Choroid plexus epithelial cell (primary cell): ENCODE measurements at regions not wholly inside any gene's neighbourhood (a gene's known extent, or its start where the extent isn't known, plus 50 kb on each side); places are given as distances from the start of the nearest gene placed in this dataset.
"Not testable (repeated sequence)": the region's sequence is repeated elsewhere in the genome, so short reads cannot be mapped to it uniquely, and the experiment has no call there.

Experiments used
- DNase-seq: peaks from one replicate; pipeline ENCODE4 v3.0.0-alpha.2; 2010; ENCODE audit warnings: low read depth
- H3K4me3 ChIP-seq: 2 replicates; pipeline ENCODE4 v1.5.1; 2011; ENCODE audit warnings: low read depth, mild to moderate bottlenecking, control low read depth, low read length, moderate library complexity
- CTCF ChIP-seq: conservative IDR thresholded peaks from 2 replicates; pipeline ENCODE4 v1.5.1; 2011; ENCODE audit warnings: low read depth, mild to moderate bottlenecking, control low read depth, inconsistent platforms, low read length, moderate library complexity

DNA sequence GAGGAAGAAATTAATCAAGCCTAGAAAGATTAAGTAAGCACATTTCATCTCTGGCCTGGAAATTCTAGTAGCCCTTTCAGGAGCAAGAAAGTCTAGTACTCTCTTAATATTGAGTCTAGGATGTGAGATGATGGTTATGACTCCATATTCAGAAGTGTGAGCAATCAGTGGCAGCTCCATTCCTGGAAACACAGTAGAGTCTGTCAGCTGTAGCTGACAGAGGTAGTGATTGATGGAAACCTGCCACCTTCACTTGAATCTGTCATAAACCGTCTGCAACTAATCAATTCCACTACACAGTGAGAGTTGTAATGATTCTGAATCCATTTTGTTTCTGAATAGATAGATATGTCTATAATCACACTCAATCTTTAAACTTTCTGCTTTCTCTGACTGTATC lies 635.1 kb downstream of the IRS1 start:
- DNase-seq = no peak
- no peak for TF ChIP-seq CTCF
- no peak overlapping the region for H3K4me3 ChIP-seq

DNA sequence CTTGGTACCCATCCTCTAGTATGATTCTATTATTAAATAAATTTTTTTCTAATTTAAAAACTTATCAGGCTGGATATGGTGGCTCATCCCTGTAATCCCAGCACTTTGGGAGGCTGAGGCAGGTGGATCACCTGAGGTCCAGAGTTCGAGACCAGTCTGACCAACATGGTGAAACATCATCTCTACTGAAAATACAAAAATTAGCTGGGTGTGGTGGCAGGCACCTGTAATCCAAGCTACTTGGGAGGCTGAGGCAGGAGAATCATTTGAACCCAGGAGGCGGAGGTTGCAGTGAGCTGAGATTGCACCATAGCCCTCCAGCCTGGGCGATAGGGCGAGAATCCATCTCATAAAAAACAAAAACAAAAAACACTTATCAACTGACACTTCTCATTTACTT lies 639.0 kb downstream of the IRS1 start:
- not testable (repeated sequence) for H3K4me3 ChIP-seq, DNase-seq

DNA sequence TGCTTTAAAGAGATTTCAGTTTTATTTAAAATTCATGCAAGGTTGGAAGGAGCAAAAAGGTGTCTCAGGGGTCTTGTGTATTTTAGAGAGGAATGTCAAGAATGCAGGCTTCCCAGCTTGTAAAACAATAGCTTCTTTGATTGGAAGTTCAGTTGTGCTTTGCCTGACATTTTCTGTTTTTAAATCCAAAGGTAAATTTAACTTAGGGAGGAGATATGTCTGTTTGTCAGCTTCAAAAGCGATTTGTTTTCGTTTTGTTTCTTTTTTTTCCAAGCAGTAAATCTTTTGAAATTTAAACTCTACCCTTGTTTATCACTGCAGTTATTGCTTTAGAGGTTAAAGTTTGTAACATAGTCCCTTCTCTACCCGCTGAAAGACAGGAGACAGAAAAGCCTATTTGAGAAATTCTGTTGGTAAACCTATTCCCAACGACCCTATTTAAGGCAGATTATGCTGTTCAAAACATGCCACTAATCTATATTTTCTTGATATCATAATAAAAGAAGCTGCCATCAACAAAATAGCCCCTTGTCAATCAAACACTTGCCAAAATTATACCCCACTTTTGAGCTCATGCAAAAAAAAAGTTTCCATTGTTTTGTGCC lies 639.6 kb downstream of the IRS1 start:
- DNase-seq = no peak
- no peak overlapping the region for H3K4me3 ChIP-seq
- TF ChIP-seq CTCF = no peak

GRCh38 chr2:226158940-226159339 lies 640.7 kb downstream of the IRS1 start:
- no peak for DNase-seq
- TF ChIP-seq CTCF = no peak
- H3K4me3 ChIP-seq = no peak overlapping the region

GRCh38 chr2:226158229-226158628 lies 641.4 kb downstream of the IRS1 start:
- DNase-seq = no peak
- H3K4me3 ChIP-seq = no peak overlapping the region
- no peak for TF ChIP-seq CTCF

- DNase-seq = no peak
- H3K4me3 ChIP-seq = no peak overlapping the region
- TF ChIP-seq CTCF = no peak
Measured at GRCh38 chr2:226155093-226155875, 644.3 kb downstream of the IRS1 start.

DNA sequence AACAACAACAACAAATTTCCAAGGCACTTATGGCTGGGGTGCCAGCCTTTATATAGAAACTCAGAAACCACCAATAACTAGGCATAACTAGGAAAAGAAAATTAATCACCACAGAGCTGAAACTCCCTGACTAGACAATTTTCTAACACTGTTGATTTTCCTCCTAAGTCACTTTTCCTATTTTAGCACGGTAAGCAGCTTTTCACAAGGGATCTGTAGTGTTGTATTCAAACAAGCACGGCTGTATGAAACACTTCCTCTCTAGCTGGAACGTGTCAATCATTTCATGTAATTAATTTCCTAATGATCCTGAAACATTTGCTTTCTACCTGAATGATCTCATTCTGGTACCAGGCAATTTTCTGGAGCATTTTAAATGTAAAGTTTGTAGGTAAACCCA lies 645.0 kb downstream of the IRS1 start:
- no peak for DNase-seq
- no peak for TF ChIP-seq CTCF
- H3K4me3 ChIP-seq = no peak overlapping the region
